ENCODE measurements at regions not wholly inside any gene's neighbourhood (a gene's known extent, or its start where the extent isn't known, plus 50 kb on each side); places are given as distances from the start of the nearest gene placed in this dataset.

- H3K27ac ChIP-seq (ENCODE audit: low read depth, low read length, poor library complexity, severe bottlenecking), result no peak overlapping the region
- H3K27me3 ChIP-seq (replicated peaks; ENCODE audit: insufficient read depth, low read depth, low read length, poor library complexity), result no peaks in the 10 kb centered on the region
- no TSS peak for BruUV-seq (replicated peaks)
- no peaks in the 10 kb centered on the region for H3K4me1 ChIP-seq (ENCODE audit: insufficient read depth, low read length, poor library complexity, severe bottlenecking)
- ChIA-PET POLR2A (ENCODE audit: low non-redundant PET) (no interaction called here), CTCF (no interaction called here)
- H3K4me3 ChIP-seq (ENCODE audit: low read depth, low read length, poor library complexity, severe bottlenecking), result no peak overlapping the region
- no peaks in the 10 kb centered on the region for H3K9me3 ChIP-seq (ENCODE audit: low read depth, low read length, poor library complexity, severe bottlenecking)
- no peak for DNase-seq (ENCODE audit: low spot score)
- no peak for TF ChIP-seq EZH2 (IDR thresholded peaks at IDR 0.05; ENCODE audit: borderline replicate concordance, low read depth, low read length, poor library complexity, severe bottlenecking)
- TF ChIP-seq, protein P1, sequence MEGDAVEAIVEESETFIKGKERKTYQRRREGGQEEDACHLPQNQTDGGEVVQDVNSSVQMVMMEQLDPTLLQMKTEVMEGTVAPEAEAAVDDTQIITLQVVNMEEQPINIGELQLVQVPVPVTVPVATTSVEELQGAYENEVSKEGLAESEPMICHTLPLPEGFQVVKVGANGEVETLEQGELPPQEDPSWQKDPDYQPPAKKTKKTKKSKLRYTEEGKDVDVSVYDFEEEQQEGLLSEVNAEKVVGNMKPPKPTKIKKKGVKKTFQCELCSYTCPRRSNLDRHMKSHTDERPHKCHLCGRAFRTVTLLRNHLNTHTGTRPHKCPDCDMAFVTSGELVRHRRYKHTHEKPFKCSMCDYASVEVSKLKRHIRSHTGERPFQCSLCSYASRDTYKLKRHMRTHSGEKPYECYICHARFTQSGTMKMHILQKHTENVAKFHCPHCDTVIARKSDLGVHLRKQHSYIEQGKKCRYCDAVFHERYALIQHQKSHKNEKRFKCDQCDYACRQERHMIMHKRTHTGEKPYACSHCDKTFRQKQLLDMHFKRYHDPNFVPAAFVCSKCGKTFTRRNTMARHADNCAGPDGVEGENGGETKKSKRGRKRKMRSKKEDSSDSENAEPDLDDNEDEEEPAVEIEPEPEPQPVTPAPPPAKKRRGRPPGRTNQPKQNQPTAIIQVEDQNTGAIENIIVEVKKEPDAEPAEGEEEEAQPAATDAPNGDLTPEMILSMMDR (conservative IDR thresholded peaks at IDR 0.05; ENCODE audit: low read depth, low read length), result no peak
- intact Hi-C loops (cut with micrococcal nuclease; ENCODE audit: unreplicated experiment), result no loop called here
- H3K36me3 ChIP-seq (ENCODE audit: insufficient read depth, low read length, poor library complexity, severe bottlenecking), result no peaks in the 10 kb centered on the region
Observed at GRCh38 chr14:104374718-104375080, 204.9 kb upstream of the C14orf180 start.

DNA sequence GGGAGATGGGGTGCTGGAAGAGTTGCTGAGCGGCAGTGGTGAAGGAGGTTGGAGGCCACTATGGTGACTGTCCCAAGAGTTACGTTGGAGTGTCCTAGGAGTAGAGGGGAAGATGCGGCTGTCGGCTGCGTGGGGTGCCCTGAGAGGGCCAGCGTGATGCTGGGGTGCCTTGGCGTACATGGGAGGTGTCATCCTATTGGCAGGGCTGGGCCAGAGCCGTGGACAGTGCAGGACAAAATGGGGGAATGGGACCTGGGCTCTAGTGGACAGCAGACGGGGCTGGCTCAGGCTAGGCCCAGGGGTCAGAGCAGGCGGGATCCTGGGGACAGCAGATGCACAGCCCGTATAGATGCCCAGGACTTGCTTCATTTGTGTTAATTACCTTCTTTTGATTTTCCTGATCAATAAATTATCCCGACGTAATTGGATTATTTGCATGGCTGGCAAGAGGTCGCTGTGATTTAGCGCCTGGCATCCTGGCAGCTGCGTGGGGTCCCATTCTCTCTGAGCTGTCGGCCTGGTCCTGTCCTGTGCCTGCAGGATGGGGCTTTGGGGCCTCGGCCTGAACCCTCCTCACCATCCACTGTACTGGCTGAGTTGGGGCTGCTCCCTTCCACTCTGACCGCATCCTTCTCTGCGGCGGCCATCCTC lies 203.9 kb upstream of the C14orf180 start:
- no peaks in the 10 kb centered on the region for H3K36me3 ChIP-seq (ENCODE audit: insufficient read depth, low read length, poor library complexity, severe bottlenecking)
- peaks cover under 1% of the 10 kb centered on the region for H3K27me3 ChIP-seq (replicated peaks; ENCODE audit: insufficient read depth, low read depth, low read length, poor library complexity)
- no TSS peak for BruUV-seq (replicated peaks)
- H3K9me3 ChIP-seq (ENCODE audit: low read depth, low read length, poor library complexity, severe bottlenecking), result no peaks in the 10 kb centered on the region
- H3K4me1 ChIP-seq (ENCODE audit: insufficient read depth, low read length, poor library complexity, severe bottlenecking), result no peaks in the 10 kb centered on the region
- intact Hi-C loops (cut with micrococcal nuclease; ENCODE audit: unreplicated experiment), result no loop called here
- H3K4me3 ChIP-seq (ENCODE audit: low read depth, low read length, poor library complexity, severe bottlenecking), result no peak overlapping the region
- H3K27ac ChIP-seq (ENCODE audit: low read depth, low read length, poor library complexity, severe bottlenecking), result no peak overlapping the region
- no peak for DNase-seq (ENCODE audit: low spot score)
- ChIA-PET CTCF (no interaction called here), POLR2A (ENCODE audit: low non-redundant PET) (no interaction called here)
- TF ChIP-seq EZH2 (IDR thresholded peaks at IDR 0.05; ENCODE audit: borderline replicate concordance, low read depth, low read length, poor library complexity, severe bottlenecking), result no peak
- TF ChIP-seq, protein P1 (conservative IDR thresholded peaks at IDR 0.05; ENCODE audit: low read depth, low read length), result no peak

- DNase-seq (ENCODE audit: low spot score), result no peak
- intact Hi-C loops (cut with micrococcal nuclease; ENCODE audit: unreplicated experiment), result no loop called here
- Histone ChIP-seq H3K27me3 (replicated peaks; ENCODE audit: insufficient read depth, low read depth, low read length, poor library complexity) (peaks cover 6% of the 10 kb centered on the region), H3K4me3 (ENCODE audit: low read depth, low read length, poor library complexity, severe bottlenecking) (no peak overlapping the region), H3K27ac (ENCODE audit: low read depth, low read length, poor library complexity, severe bottlenecking) (no peak overlapping the region), H3K4me1 (ENCODE audit: insufficient read depth, low read length, poor library complexity, severe bottlenecking) (no peaks in the 10 kb centered on the region), H3K9me3 (ENCODE audit: low read depth, low read length, poor library complexity, severe bottlenecking) (peaks cover 6% of the 10 kb centered on the region), H3K36me3 (ENCODE audit: insufficient read depth, low read length, poor library complexity, severe bottlenecking) (no peaks in the 10 kb centered on the region)
- no peak for TF ChIP-seq EZH2 (IDR thresholded peaks at IDR 0.05; ENCODE audit: borderline replicate concordance, low read depth, low read length, poor library complexity, severe bottlenecking)
- TF ChIP-seq, protein P1 (conservative IDR thresholded peaks at IDR 0.05; ENCODE audit: low read depth, low read length), result no peak
- no TSS peak for BruUV-seq (replicated peaks)
- CTCF ChIA-PET, result no interaction called here
- POLR2A ChIA-PET (ENCODE audit: low non-redundant PET), result no interaction called here
Observed at GRCh38 chr14:104376202-104377140, 203.1 kb upstream of the C14orf180 start.
